Adrenal gland (tissue), 9 donors: ENCODE measurements at regions not wholly inside any gene's neighbourhood (a gene's known extent, or its start where the extent isn't known, plus 50 kb on each side); places are given as distances from the start of the nearest gene placed in this dataset.

Experiments used
- DNase-seq, 7 donors: peaks; one replicate each; pipeline ENCODE4 v3.0.0-alpha.2; 2019 to 2020
- H3K27ac ChIP-seq, 5 donors: fragments of 200-600 bp; sonication (generic) in 4 of 5; 1 replicate in 3 of 5; 2 replicates in 2 of 5; pipeline versions ENCODE4 v1.5.1 to v1.8.0; 2016 to 2020; ENCODE audit warnings: mild to moderate bottlenecking in 1 of 5
- H3K27me3 ChIP-seq: fragments of 200-600 bp; 2 replicates; pipeline ENCODE4 v1.8.0; 2021
- H3K36me3 ChIP-seq, 2 donors: fragments of 200-600 bp; replicated peaks in 1 of 2; 1 replicate in 1 of 2; 2 replicates in 1 of 2; pipeline versions ENCODE4 v1.5.1 to v1.8.0; 2018 to 2022
- H3K4me1 ChIP-seq, 2 donors: fragments of 200-600 bp; replicated peaks in 1 of 2; 1 replicate in 1 of 2; 2 replicates in 1 of 2; pipeline versions ENCODE4 v1.5.1 to v1.8.0; 2018 to 2021
- H3K4me3 ChIP-seq, 4 donors: fragments of 200-600 bp; sonication (generic) in 3 of 4; one replicate each; pipeline ENCODE4 v1.5.1; 2016 to 2018
- H3K9me3 ChIP-seq, 3 donors: fragments of 200-600 bp; sonication (generic) in 1 of 3; replicated peaks in 1 of 3; 1 replicate in 2 of 3; 2 replicates in 1 of 3; pipeline versions ENCODE4 v1.5.1 to v1.8.0; 2016 to 2021
- POLR2A ChIP-seq, 2 donors: fragments of 450-650 bp; IDR thresholded peaks; one replicate each; pipeline ENCODE4 v1.6.1; 2017; ENCODE audit warnings: antibody characterized with exemption in 2 of 2, mild to moderate bottlenecking in 2 of 2, moderate library complexity in 1 of 2
- WGBS, 4 donors: extraction: QIAGEN DNeasy Blood & Tissue Kit in 2 of 4; methylation state at CpG; one replicate each; pipeline versions ENCODE4 v1.1.5 to v1.1.7; 2013 to 2017; 5-methylcytosine and 5-hydroxymethylcytosine counted together
- intact Hi-C, 2 donors: fragments of 100-400 bp; cut with DNase I; formaldehyde crosslinking; loops; one replicate each; pipeline versions ENCODE4 v1.14.1 to v1.15.0; 2022 to 2023
- TF ChIP-seq, protein P1 (sequence below), 6 experiments: fragments of 450-650 bp in 4 of 6; fragments of 200-600 bp in 2 of 6; sonication (generic) in 1 of 6; IDR thresholded peaks; 1 replicate in 5 of 6; 2 replicates in 1 of 6; pipeline versions ENCODE4 v1.5.1 to v1.8.0; 2016 to 2021; ENCODE audit warnings: antibody characterized with exemption in 6 of 6, mild to moderate bottlenecking in 2 of 6, moderate library complexity in 1 of 6
- donor health status: healthy with polysubstance abuse.
- donor health status: Bipolar disorder and iron deficiency.
- donor health status: DM: yes; HTN: yes; CAD: no.
- donor health status: DM: no; HTN: no; CAD: no.
- donor health status: DM: no; HTN: no; CAD: no.

DNA sequence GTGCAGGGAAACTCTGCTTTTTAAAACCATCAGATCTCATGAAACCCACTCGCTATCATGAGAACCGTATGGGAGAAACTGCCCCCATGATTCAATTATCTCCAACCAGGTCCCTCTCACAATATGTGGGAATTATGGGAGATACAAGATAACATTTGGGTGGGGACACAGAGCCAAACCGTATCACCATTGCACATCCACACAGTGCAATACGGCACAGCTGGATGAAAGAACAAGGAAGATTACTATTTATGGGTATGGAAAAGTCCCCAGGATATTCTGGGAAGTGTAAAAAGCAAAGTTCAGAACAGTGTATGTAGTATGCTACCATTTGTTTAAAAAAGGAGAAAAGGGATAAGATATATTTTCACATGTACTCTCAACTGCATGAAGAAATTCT, 290.1 kb downstream of the PIK3C3 start:
- intact Hi-C loops = no loop called here
- 86 to 95% (median 89%) methylated on average over 4 of the region's 4 CpGs for WGBS, 4 donors
- Histone ChIP-seq H3K4me1 (no peaks in the 10 kb centered on the region), H3K4me3 (no peak overlapping the region), H3K27ac (no peak overlapping the region), H3K36me3 (no peaks in the 10 kb centered on the region), H3K9me3 (no peaks in the 10 kb centered on the region), H3K27me3 (no peaks in the 10 kb centered on the region)
- TF ChIP-seq POLR2A (IDR thresholded peaks at IDR 0.05) = no peak
- TF ChIP-seq, protein P1, sequence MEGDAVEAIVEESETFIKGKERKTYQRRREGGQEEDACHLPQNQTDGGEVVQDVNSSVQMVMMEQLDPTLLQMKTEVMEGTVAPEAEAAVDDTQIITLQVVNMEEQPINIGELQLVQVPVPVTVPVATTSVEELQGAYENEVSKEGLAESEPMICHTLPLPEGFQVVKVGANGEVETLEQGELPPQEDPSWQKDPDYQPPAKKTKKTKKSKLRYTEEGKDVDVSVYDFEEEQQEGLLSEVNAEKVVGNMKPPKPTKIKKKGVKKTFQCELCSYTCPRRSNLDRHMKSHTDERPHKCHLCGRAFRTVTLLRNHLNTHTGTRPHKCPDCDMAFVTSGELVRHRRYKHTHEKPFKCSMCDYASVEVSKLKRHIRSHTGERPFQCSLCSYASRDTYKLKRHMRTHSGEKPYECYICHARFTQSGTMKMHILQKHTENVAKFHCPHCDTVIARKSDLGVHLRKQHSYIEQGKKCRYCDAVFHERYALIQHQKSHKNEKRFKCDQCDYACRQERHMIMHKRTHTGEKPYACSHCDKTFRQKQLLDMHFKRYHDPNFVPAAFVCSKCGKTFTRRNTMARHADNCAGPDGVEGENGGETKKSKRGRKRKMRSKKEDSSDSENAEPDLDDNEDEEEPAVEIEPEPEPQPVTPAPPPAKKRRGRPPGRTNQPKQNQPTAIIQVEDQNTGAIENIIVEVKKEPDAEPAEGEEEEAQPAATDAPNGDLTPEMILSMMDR (IDR thresholded peaks at IDR 0.05) = no peak
- DNase-seq = no peak

DNA sequence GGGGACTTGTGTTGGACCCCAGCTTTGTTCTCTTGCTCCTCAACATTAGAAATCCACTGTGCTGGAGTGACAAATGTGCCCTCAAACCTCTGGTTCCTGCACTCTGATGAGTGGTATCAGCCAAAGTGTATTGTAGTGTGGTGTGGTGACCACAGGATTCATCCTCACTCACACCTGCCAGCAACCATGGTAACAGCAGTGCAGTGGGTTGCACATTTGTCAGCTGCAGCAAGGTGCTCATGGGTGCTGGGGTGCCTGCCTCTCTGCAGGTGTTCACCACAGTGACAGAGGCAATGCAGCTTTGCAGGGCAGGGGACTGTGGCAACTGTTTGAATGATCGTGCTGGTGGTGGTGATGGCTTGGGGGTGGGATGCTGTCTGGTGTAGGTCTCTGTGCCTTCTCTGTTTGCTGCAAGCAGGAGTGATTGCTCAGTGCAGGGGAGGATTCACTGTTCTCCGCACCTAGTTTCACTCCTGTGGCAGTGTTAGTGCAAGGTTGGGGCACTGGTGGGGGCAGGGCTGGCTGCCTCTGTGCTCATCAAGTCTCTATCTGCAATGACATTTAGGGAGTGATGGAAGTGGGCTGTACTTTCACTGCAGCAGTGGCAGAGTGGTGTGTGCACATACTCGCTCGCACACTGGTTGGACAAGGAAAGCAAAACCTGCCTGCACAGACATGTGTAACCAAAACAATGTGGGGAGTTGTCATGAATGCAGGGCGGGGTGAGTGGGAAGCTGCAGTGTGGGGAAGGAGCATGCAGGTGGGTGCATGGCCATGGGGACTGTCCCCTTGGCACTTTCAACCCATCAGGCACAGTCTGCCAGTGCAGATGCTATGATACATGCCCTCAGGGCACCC, 301.1 kb downstream of the PIK3C3 start:
- Histone ChIP-seq H3K4me1 (no peaks in the 10 kb centered on the region), H3K27ac (no peak overlapping the region), H3K36me3 (no peaks in the 10 kb centered on the region), H3K4me3 (no peak overlapping the region), H3K27me3 (no peaks in the 10 kb centered on the region), H3K9me3 (no peaks in the 10 kb centered on the region)
- TF ChIP-seq POLR2A (IDR thresholded peaks at IDR 0.05) = no peak
- TF ChIP-seq, protein P1 (IDR thresholded peaks at IDR 0.05) = no peak
- intact Hi-C loops = no loop called here
- WGBS, 4 donors = 78 to 96% (median 86%) methylated on average over 3 to 5 of the region's 5 CpGs
- DNase-seq = no peak

DNA sequence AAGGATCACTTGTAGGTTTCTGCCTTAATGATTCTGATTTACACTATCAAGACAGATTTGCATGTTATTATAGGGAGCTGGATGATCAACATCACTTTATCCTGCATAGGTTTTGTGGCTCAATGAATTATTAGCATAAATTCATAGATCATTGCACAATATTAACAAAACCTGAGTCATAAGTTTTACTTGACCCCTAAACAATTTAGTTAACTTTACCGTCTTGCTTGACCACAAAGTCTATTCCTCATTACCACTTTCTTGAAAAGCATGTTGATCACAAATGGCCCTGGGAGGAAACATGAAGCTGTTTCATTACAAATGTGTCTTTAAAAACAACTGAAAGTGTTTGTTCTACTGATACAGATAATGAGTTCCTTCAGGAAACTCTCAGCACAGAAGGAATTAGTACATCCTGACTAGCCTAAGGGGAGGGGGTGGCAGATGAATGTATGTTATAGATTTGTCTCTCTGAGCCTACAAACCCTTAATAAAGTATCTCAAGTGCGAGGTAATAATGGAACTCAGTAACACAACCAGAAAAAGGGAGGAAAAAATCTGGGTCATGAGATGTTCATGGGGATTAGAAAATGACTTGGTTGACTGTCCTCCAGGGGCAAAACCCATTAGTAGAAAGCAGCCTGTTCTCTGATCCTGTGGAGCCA, 303.4 kb downstream of the PIK3C3 start:
- no peak for TF ChIP-seq POLR2A (IDR thresholded peaks at IDR 0.05)
- TF ChIP-seq, protein P1 (IDR thresholded peaks at IDR 0.05) = no peak
- H3K9me3 ChIP-seq = no peaks in the 10 kb centered on the region
- DNase-seq = no peak
- H3K4me1 ChIP-seq = no peaks in the 10 kb centered on the region
- intact Hi-C loops = no loop called here
- no peak overlapping the region for H3K27ac ChIP-seq
- no peak overlapping the region for H3K4me3 ChIP-seq
- no peaks in the 10 kb centered on the region for H3K36me3 ChIP-seq
- no peaks in the 10 kb centered on the region for H3K27me3 ChIP-seq
- WGBS, 4 donors = 67 to 72% (median 69%) methylated on average over 2 of the region's 2 CpGs

DNA sequence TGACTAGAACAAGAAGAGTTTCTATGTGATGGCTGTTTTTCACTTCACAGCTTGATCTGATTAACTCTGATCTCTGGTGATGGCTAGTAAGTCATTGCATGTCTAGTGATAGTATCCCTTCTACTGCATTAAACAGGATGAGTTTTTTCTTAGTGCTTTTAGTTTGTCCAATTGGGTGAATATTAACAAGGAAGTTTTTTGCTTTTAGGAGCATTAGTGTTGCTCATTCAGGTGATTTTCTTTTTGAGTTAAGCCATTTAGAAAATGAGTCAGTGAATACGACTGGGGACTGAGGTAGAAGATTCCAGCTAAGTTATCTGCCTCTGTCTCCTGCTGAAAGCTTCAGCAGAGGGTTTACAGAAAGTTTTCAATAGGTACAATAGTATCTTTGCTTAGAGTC, 306.7 kb downstream of the PIK3C3 start:
- Histone ChIP-seq H3K9me3 (no peaks in the 10 kb centered on the region), H3K4me3 (no peak overlapping the region), H3K4me1 (no peaks in the 10 kb centered on the region), H3K36me3 (no peaks in the 10 kb centered on the region), H3K27ac (no peak overlapping the region), H3K27me3 (no peaks in the 10 kb centered on the region)
- WGBS, 4 donors = 68 to 80% (median 74%) methylated on average over 1 of the region's 1 CpG
- DNase-seq = no peak
- intact Hi-C loops = no loop called here
- TF ChIP-seq, protein P1 (IDR thresholded peaks at IDR 0.05) = no peak
- no peak for TF ChIP-seq POLR2A (IDR thresholded peaks at IDR 0.05)
